ENCODE measurements at regions not wholly inside any gene's neighbourhood (a gene's known extent, or its start where the extent isn't known, plus 50 kb on each side); places are given as distances from the start of the nearest gene placed in this dataset.

GRCh38 chr2:194938066-194938465, 719.0 kb upstream of the SLC39A10 start:
- no peaks in the 10 kb centered on the region for H3K36me3 ChIP-seq (ENCODE audit: low read depth)
- no peak overlapping the region for H3K4me3 ChIP-seq (ENCODE audit: severe bottlenecking)
- ATAC-seq (ENCODE audit: low read depth) (no peak), DNase-seq (ENCODE audit: low spot score) (no peak)
- H3K4me1 ChIP-seq (ENCODE audit: insufficient read depth, poor library complexity, severe bottlenecking), result no peaks in the 10 kb centered on the region
- H3K9me3 ChIP-seq (ENCODE audit: severe bottlenecking), result no peaks in the 10 kb centered on the region
- TF ChIP-seq, protein P1, sequence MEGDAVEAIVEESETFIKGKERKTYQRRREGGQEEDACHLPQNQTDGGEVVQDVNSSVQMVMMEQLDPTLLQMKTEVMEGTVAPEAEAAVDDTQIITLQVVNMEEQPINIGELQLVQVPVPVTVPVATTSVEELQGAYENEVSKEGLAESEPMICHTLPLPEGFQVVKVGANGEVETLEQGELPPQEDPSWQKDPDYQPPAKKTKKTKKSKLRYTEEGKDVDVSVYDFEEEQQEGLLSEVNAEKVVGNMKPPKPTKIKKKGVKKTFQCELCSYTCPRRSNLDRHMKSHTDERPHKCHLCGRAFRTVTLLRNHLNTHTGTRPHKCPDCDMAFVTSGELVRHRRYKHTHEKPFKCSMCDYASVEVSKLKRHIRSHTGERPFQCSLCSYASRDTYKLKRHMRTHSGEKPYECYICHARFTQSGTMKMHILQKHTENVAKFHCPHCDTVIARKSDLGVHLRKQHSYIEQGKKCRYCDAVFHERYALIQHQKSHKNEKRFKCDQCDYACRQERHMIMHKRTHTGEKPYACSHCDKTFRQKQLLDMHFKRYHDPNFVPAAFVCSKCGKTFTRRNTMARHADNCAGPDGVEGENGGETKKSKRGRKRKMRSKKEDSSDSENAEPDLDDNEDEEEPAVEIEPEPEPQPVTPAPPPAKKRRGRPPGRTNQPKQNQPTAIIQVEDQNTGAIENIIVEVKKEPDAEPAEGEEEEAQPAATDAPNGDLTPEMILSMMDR (IDR thresholded peaks at IDR 0.05; ENCODE audit: poor library complexity, severe bottlenecking), result no peak
- no peak overlapping the region for H3K27ac ChIP-seq (ENCODE audit: poor library complexity, severe bottlenecking)
- no peaks in the 10 kb centered on the region for H3K27me3 ChIP-seq (ENCODE audit: insufficient read depth, poor library complexity, severe bottlenecking)

GRCh38 chr2:194927489-194927888, 729.5 kb upstream of the SLC39A10 start:
- Histone ChIP-seq H3K9me3 (ENCODE audit: severe bottlenecking) (no peaks in the 10 kb centered on the region), H3K4me1 (ENCODE audit: insufficient read depth, poor library complexity, severe bottlenecking) (no peaks in the 10 kb centered on the region), H3K27ac (ENCODE audit: poor library complexity, severe bottlenecking) (no peak overlapping the region), H3K27me3 (ENCODE audit: insufficient read depth, poor library complexity, severe bottlenecking) (no peaks in the 10 kb centered on the region), H3K4me3 (ENCODE audit: severe bottlenecking) (no peak overlapping the region), H3K36me3 (ENCODE audit: low read depth) (no peaks in the 10 kb centered on the region)
- ATAC-seq (ENCODE audit: low read depth) (no peak), DNase-seq (ENCODE audit: low spot score) (no peak)
- TF ChIP-seq, protein P1 (IDR thresholded peaks at IDR 0.05; ENCODE audit: poor library complexity, severe bottlenecking), result no peak

GRCh38 chr2:194926873-194927272, 730.2 kb upstream of the SLC39A10 start:
- TF ChIP-seq, protein P1 (IDR thresholded peaks at IDR 0.05; ENCODE audit: poor library complexity, severe bottlenecking), result no peak
- no peak for DNase-seq (ENCODE audit: low spot score)
- H3K36me3 ChIP-seq (ENCODE audit: low read depth), result no peaks in the 10 kb centered on the region

GRCh38 chr2:194925742-194926141, 731.3 kb upstream of the SLC39A10 start:
- H3K27me3 ChIP-seq (ENCODE audit: insufficient read depth, poor library complexity, severe bottlenecking), result no peaks in the 10 kb centered on the region
- DNase-seq (ENCODE audit: low spot score) (no peak), ATAC-seq (ENCODE audit: low read depth) (no peak)
- no peaks in the 10 kb centered on the region for H3K36me3 ChIP-seq (ENCODE audit: low read depth)
- H3K4me1 ChIP-seq (ENCODE audit: insufficient read depth, poor library complexity, severe bottlenecking), result no peaks in the 10 kb centered on the region
- H3K27ac ChIP-seq (ENCODE audit: poor library complexity, severe bottlenecking), result no peak overlapping the region
- no peaks in the 10 kb centered on the region for H3K9me3 ChIP-seq (ENCODE audit: severe bottlenecking)
- no peak overlapping the region for H3K4me3 ChIP-seq (ENCODE audit: severe bottlenecking)
- TF ChIP-seq, protein P1 (IDR thresholded peaks at IDR 0.05; ENCODE audit: poor library complexity, severe bottlenecking), result no peak

More at GRCh38 chr2:194926873-194927272, 730.2 kb upstream of the SLC39A10 start:
- ATAC-seq (ENCODE audit: low read depth), result no peak
- H3K27me3 ChIP-seq (ENCODE audit: insufficient read depth, poor library complexity, severe bottlenecking), result no peaks in the 10 kb centered on the region
- H3K9me3 ChIP-seq (ENCODE audit: severe bottlenecking), result no peaks in the 10 kb centered on the region
- H3K4me1 ChIP-seq (ENCODE audit: insufficient read depth, poor library complexity, severe bottlenecking), result no peaks in the 10 kb centered on the region
- H3K4me3 ChIP-seq (ENCODE audit: severe bottlenecking), result no peak overlapping the region
- H3K27ac ChIP-seq (ENCODE audit: poor library complexity, severe bottlenecking), result no peak overlapping the region

GRCh38 chr2:194917519-194917918, 739.5 kb upstream of the SLC39A10 start:
- Histone ChIP-seq H3K4me3 (ENCODE audit: severe bottlenecking) (no peak overlapping the region), H3K36me3 (ENCODE audit: low read depth) (no peaks in the 10 kb centered on the region), H3K27me3 (ENCODE audit: insufficient read depth, poor library complexity, severe bottlenecking) (no peaks in the 10 kb centered on the region), H3K9me3 (ENCODE audit: severe bottlenecking) (no peaks in the 10 kb centered on the region), H3K27ac (ENCODE audit: poor library complexity, severe bottlenecking) (no peak overlapping the region), H3K4me1 (ENCODE audit: insufficient read depth, poor library complexity, severe bottlenecking) (no peaks in the 10 kb centered on the region)
- ATAC-seq (ENCODE audit: low read depth) (no peak), DNase-seq (ENCODE audit: low spot score) (no peak)
- TF ChIP-seq, protein P1 (IDR thresholded peaks at IDR 0.05; ENCODE audit: poor library complexity, severe bottlenecking), result no peak
